ENCODE measurements at regions not wholly inside any gene's neighbourhood (a gene's known extent, or its start where the extent isn't known, plus 50 kb on each side); places are given as distances from the start of the nearest gene placed in this dataset.

GRCh38 chr5:152456815-152457443 is 51.9 kb upstream of the NMUR2 start:
- in situ Hi-C loops (cut with MboI): no loop called here
- intact Hi-C loops (cut with micrococcal nuclease; ENCODE audit: unreplicated experiment): no loop called here
- Histone ChIP-seq H3K9ac (ENCODE audit: control insufficient read depth, insufficient read depth, low read length) (no peak overlapping the region), H3K4me3 (no peak overlapping the region), H3K4me1 (ENCODE audit: control insufficient read depth, insufficient read depth, low read length) (no peaks in the 10 kb centered on the region), H3K27me3 (replicated peaks in 1 of 2; ENCODE audit: control insufficient read depth in 2 of 2, insufficient read depth in 2 of 2, low read length in 1 of 2) (no peaks in the 10 kb centered on the region), H3K4me2 (ENCODE audit: control insufficient read depth, insufficient read depth) (no peak overlapping the region), H3K27ac (ENCODE audit: control insufficient read depth, insufficient read depth) (no peak overlapping the region), H3K9me3 (replicated peaks; ENCODE audit: control insufficient read depth, insufficient read depth, low read length) (no peaks in the 10 kb centered on the region), H4K20me1 (ENCODE audit: control insufficient read depth, insufficient read depth) (no peaks in the 10 kb centered on the region), H3K79me2 (ENCODE audit: control insufficient read depth, insufficient read depth, low read length) (no peaks in the 10 kb centered on the region), H3K36me3 (ENCODE audit: control insufficient read depth in 2 of 2, insufficient read depth in 2 of 2, low read length in 1 of 2) (no peaks in the 10 kb centered on the region), H2AFZ (ENCODE audit: control insufficient read depth, low read depth, low read length) (no peak overlapping the region)
- no peak for FAIRE-seq
- RAD21 ChIA-PET (ENCODE audit: unreplicated experiment): interaction anchor here (1.0 kb wide), 1 partner anchor 59 kb away, joined by 3 read pairs; no protein-coding TSS in a partner anchor
- CTCF ChIA-PET: interaction anchor here (1.0 to 1.1 kb wide), 2 partner anchors 12 to 107 kb away, joined by 3 to 4 read pairs; no protein-coding TSS in a partner anchor
- ATAC-seq: peak; percentile 90
- no peak for DNase-seq (ENCODE audit: low read depth, low spot score)
- no TSS peak for BruUV-seq (replicated peaks)
- 0% methylated on average over 3 of the region's 3 CpGs for WGBS (ENCODE audit: insufficient coverage, insufficient replicate concordance, low lambda C conversion rate, missing lambda C conversion rate)
- SMC1A ChIA-PET (ENCODE audit: uncharacterized antibody, unreplicated experiment): no interaction called here
- POLR2A ChIA-PET: no interaction called here
- TF ChIP-seq POLR2AphosphoS2 (IDR thresholded peaks at IDR 0.05; ENCODE audit: low read depth, low read length): no peak
- TF ChIP-seq MEF2B (IDR thresholded peaks at IDR 0.05; ENCODE audit: partially characterized antibody, poor library complexity, severe bottlenecking): peak; percentile 22
- TF ChIP-seq CREM (IDR thresholded peaks at IDR 0.05; ENCODE audit: low read depth): 0 out of 2 replicates have a peak, but pooled peaks have one; percentile 10
- no peak for TF ChIP-seq GABPA (IDR thresholded peaks at IDR 0.05; ENCODE audit: low read depth)
- TF ChIP-seq, protein P1, sequence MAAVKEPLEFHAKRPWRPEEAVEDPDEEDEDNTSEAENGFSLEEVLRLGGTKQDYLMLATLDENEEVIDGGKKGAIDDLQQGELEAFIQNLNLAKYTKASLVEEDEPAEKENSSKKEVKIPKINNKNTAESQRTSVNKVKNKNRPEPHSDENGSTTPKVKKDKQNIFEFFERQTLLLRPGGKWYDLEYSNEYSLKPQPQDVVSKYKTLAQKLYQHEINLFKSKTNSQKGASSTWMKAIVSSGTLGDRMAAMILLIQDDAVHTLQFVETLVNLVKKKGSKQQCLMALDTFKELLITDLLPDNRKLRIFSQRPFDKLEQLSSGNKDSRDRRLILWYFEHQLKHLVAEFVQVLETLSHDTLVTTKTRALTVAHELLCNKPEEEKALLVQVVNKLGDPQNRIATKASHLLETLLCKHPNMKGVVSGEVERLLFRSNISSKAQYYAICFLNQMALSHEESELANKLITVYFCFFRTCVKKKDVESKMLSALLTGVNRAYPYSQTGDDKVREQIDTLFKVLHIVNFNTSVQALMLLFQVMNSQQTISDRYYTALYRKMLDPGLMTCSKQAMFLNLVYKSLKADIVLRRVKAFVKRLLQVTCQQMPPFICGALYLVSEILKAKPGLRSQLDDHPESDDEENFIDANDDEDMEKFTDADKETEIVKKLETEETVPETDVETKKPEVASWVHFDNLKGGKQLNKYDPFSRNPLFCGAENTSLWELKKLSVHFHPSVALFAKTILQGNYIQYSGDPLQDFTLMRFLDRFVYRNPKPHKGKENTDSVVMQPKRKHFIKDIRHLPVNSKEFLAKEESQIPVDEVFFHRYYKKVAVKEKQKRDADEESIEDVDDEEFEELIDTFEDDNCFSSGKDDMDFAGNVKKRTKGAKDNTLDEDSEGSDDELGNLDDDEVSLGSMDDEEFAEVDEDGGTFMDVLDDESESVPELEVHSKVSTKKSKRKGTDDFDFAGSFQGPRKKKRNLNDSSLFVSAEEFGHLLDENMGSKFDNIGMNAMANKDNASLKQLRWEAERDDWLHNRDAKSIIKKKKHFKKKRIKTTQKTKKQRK (IDR thresholded peaks at IDR 0.05; ENCODE audit: low read depth, low read length): no peak
- TF ChIP-seq EED (IDR thresholded peaks at IDR 0.05; ENCODE audit: low read depth): peak; percentile 50; the same call in 1 of the 2 replicates
- TF ChIP-seq HSF1 (IDR thresholded peaks at IDR 0.05; ENCODE audit: low read depth, low read length): no peak
- TF ChIP-seq DPF2 (IDR thresholded peaks at IDR 0.05): 0 out of 2 replicates have a peak, but pooled peaks have one; percentile 64
- TF ChIP-seq, protein P2, sequence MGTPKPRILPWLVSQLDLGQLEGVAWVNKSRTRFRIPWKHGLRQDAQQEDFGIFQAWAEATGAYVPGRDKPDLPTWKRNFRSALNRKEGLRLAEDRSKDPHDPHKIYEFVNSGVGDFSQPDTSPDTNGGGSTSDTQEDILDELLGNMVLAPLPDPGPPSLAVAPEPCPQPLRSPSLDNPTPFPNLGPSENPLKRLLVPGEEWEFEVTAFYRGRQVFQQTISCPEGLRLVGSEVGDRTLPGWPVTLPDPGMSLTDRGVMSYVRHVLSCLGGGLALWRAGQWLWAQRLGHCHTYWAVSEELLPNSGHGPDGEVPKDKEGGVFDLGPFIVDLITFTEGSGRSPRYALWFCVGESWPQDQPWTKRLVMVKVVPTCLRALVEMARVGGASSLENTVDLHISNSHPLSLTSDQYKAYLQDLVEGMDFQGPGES (IDR thresholded peaks at IDR 0.05): no peak
- TF ChIP-seq SRF (IDR thresholded peaks at IDR 0.05; ENCODE audit: low read depth in 2 of 2, low read length in 2 of 2): no peak
- peak; percentile 50; the same call in 1 of the 2 replicates for TF ChIP-seq MTA2 (IDR thresholded peaks at IDR 0.05; ENCODE audit: low read depth)
- no peak for TF ChIP-seq KDM1A (IDR thresholded peaks at IDR 0.05; ENCODE audit: borderline replicate concordance)
- TF ChIP-seq RELB (IDR thresholded peaks at IDR 0.05; ENCODE audit: low read depth): peak; percentile 24; the same call in 1 of the 2 replicates
- no peak for TF ChIP-seq NR2C1 (IDR thresholded peaks at IDR 0.05)
- TF ChIP-seq SP1 (IDR thresholded peaks at IDR 0.05; ENCODE audit: low read depth, low read length): no peak
- TF ChIP-seq RCOR1 (conservative IDR thresholded peaks at IDR 0.05; ENCODE audit: low read depth, low read length): no peak
- TF ChIP-seq SMAD1 (IDR thresholded peaks at IDR 0.05; ENCODE audit: low read depth, partially characterized antibody): no peak
- no peak for TF ChIP-seq GATAD2B (conservative IDR thresholded peaks at IDR 0.05; ENCODE audit: low read depth)
